Thoracic aorta (tissue), 2 donors: ENCODE measurements at regions not wholly inside any gene's neighbourhood (a gene's known extent, or its start where the extent isn't known, plus 50 kb on each side); places are given as distances from the start of the nearest gene placed in this dataset.

ENCODE experiments used
- ATAC-seq: fragments of 150-250 bp; one replicate; pipeline ENCODE4 v1.8.0; 2017; ENCODE audit warnings: low read depth; ENCODE audit not compliant: insufficient number of reproducible peaks, low FRiP score
- DNase-seq: peaks from one replicate; pipeline ENCODE4 v3.0.0-alpha.2; 2020; ENCODE audit warnings: low spot score
- H3K27ac ChIP-seq, 2 donors: fragments of 200-600 bp; sonication (generic); 1 replicate in 1 of 2; 2 replicates in 1 of 2; pipeline ENCODE4 v1.5.1; 2016; ENCODE audit warnings: mild to moderate bottlenecking in 2 of 2, moderate library complexity in 2 of 2
- H3K27me3 ChIP-seq: fragments of 200-600 bp; sonication (generic); replicated peaks from 2 replicates; pipeline ENCODE4 v1.6.0; 2016; ENCODE audit warnings: mild to moderate bottlenecking; ENCODE audit not compliant: insufficient read depth
- H3K36me3 ChIP-seq: fragments of 200-600 bp; sonication (generic); one replicate; pipeline ENCODE4 v1.5.1; 2016
- H3K4me1 ChIP-seq, 2 donors: fragments of 200-600 bp; sonication (generic); 1 replicate in 1 of 2; 2 replicates in 1 of 2; pipeline versions ENCODE4 v1.5.1 to v1.6.0; 2016; ENCODE audit warnings: low read depth in 2 of 2, mild to moderate bottlenecking in 1 of 2; ENCODE audit not compliant: control insufficient read depth in 1 of 2
- H3K4me3 ChIP-seq: fragments of 200-600 bp; sonication (generic); 2 replicates; pipeline ENCODE4 v1.5.1; 2016; ENCODE audit warnings: mild to moderate bottlenecking
- H3K9me3 ChIP-seq: fragments of 200-600 bp; sonication (generic); 2 replicates; pipeline ENCODE4 v1.5.1; 2016
- TF ChIP-seq, protein P1 (sequence below): fragments of 200-600 bp; sonication (generic); IDR thresholded peaks from one replicate; pipeline ENCODE4 v1.5.1; 2019; ENCODE audit warnings: antibody characterized with exemption

DNA sequence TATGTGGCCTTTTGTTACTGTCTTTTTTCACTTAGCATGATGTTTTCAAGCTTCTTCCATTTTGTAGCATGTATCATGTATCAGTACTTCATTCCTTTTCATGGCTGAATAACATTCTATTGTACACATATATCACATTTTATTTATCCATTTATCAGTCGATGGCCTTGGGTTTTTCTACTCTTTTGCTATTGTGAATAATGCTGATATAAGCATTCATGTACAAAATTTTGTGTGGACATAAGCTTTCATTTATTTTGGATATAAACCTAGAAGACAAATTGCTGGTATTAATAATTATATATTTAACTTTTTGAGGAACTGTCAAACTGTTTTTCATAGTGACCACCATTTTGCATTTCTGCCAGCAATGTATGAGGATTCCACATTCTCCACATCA, 201.1 kb downstream of the ACTR3 start:
- H3K4me3 ChIP-seq, result no peak overlapping the region
- no peak overlapping the region for H3K27ac ChIP-seq
- TF ChIP-seq, protein P1, sequence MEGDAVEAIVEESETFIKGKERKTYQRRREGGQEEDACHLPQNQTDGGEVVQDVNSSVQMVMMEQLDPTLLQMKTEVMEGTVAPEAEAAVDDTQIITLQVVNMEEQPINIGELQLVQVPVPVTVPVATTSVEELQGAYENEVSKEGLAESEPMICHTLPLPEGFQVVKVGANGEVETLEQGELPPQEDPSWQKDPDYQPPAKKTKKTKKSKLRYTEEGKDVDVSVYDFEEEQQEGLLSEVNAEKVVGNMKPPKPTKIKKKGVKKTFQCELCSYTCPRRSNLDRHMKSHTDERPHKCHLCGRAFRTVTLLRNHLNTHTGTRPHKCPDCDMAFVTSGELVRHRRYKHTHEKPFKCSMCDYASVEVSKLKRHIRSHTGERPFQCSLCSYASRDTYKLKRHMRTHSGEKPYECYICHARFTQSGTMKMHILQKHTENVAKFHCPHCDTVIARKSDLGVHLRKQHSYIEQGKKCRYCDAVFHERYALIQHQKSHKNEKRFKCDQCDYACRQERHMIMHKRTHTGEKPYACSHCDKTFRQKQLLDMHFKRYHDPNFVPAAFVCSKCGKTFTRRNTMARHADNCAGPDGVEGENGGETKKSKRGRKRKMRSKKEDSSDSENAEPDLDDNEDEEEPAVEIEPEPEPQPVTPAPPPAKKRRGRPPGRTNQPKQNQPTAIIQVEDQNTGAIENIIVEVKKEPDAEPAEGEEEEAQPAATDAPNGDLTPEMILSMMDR, result no peak
- ATAC-seq, result no peak
- H3K9me3 ChIP-seq, result peaks cover 3% of the 10 kb centered on the region
- no peaks in the 10 kb centered on the region for H3K4me1 ChIP-seq
- no peak for DNase-seq
- H3K36me3 ChIP-seq, result no peaks in the 10 kb centered on the region
- no peaks in the 10 kb centered on the region for H3K27me3 ChIP-seq

DNA sequence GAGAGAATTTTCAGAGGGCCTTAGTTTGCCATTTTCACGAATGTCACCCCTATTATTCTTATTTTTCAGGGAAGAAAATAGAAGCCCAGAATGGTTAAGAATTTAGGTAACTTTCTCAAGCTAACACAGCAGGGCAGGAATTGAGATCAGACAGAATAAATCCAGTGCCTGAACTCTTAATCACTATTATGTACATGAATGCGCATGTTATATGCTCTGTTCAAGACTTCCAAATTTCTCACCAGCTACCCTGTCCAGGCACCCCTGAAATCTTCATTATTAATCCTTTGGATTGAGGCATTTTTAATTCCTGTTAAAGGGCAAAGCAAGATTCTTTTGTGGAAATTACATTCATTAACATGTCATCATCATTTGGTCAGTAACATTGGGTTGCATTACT, 218.4 kb downstream of the ACTR3 start:
- Histone ChIP-seq H3K27me3 (no peaks in the 10 kb centered on the region), H3K9me3 (peaks cover 6% of the 10 kb centered on the region), H3K27ac (no peak overlapping the region), H3K4me3 (no peak overlapping the region), H3K4me1 (peaks cover 4 to 9% of the 10 kb centered on the region in 2 donors), H3K36me3 (no peaks in the 10 kb centered on the region)
- ATAC-seq, result no peak
- TF ChIP-seq, protein P1, result no peak
- no peak for DNase-seq

DNA sequence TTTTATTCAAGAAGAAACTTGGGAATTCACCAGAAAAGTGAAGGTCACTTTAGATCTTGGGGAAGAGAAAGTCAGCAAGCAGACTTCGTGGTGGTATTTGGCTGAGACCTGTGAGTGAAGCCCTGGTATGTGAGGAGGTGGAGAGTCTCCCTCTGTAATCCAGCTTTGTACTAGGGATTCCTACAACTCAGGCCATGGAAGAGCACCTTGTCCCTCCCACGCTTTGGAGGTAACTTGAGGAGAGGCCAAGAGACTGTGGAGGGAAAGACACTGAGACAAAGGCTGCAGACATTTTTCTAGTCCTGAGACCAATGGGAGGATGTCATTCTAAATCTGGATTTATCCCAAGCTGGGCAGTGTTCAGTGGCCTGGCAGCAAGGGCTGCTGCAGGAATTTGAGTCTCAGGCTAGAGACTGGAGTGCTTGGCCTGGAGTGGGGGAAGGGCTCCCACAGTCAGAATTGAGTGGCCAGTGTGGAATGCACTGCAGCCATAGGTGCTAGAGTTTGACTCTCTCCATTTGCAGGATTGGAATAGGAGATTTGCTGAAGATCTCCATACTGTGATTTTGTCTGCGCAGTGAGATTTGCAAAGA, 219.0 kb downstream of the ACTR3 start:
- TF ChIP-seq, protein P1, result no peak
- Histone ChIP-seq H3K4me1 (peaks cover 4 to 9% of the 10 kb centered on the region in 2 donors), H3K4me3 (no peak overlapping the region), H3K27me3 (no peaks in the 10 kb centered on the region), H3K27ac (no peak overlapping the region), H3K9me3 (peaks cover 6% of the 10 kb centered on the region), H3K36me3 (no peaks in the 10 kb centered on the region)
- no peak for ATAC-seq
- no peak for DNase-seq

DNA sequence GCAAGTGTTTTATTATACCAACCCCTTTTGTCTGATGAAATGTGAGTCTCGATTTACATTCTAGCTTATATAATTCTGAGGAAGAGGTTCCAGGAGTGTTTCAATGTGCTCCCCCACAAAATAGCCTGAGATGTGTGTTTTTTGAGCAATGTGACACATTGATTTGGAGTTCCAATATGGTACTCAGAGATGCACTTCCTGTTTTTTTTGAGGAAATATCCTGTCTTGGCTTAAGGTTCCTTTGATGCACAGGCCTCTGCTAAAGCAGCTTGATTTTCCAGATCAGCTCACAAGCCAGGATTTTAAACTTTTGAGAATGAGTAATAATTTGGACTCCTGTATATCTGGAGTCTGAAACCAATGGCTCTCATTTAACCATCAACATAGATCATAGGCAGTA, 221.4 kb downstream of the ACTR3 start:
- no peak overlapping the region for H3K4me3 ChIP-seq
- no peaks in the 10 kb centered on the region for H3K9me3 ChIP-seq
- H3K27me3 ChIP-seq, result no peaks in the 10 kb centered on the region
- peaks cover 4 to 9% of the 10 kb centered on the region in 2 donors for H3K4me1 ChIP-seq
- TF ChIP-seq, protein P1, result no peak
- ATAC-seq (no peak), DNase-seq (no peak)
- H3K36me3 ChIP-seq, result no peaks in the 10 kb centered on the region
- no peak overlapping the region for H3K27ac ChIP-seq

- no peaks in the 10 kb centered on the region for H3K27me3 ChIP-seq
- no peak overlapping the region for H3K4me3 ChIP-seq
- ATAC-seq (no peak), DNase-seq (no peak)
- H3K27ac ChIP-seq, result no peak overlapping the region
- H3K9me3 ChIP-seq, result no peaks in the 10 kb centered on the region
- TF ChIP-seq, protein P1, result no peak
- peaks cover 4 to 9% of the 10 kb centered on the region in 2 donors for H3K4me1 ChIP-seq
- H3K36me3 ChIP-seq, result no peaks in the 10 kb centered on the region
Measured at GRCh38 chr2:114113518-114113917, 223.6 kb downstream of the ACTR3 start.
